HepG2 (cell line): ENCODE measurements at regions not wholly inside any gene's neighbourhood (a gene's known extent, or its start where the extent isn't known, plus 50 kb on each side); places are given as distances from the start of the nearest gene placed in this dataset.

ENCODE experiments used
- ATAC-seq: fragments of 200-7000 bp; cut with Tn5 transposase; 3 replicates; pipeline ENCODE4 v1.9.1; 2020; ENCODE audit warnings: mild to moderate bottlenecking, moderate library complexity
- BruUV-seq: library from RNA; stranded (reverse); fragments of 400-500 nt; replicated peaks from 2 replicates; lab custom pipeline; 2021; lab: Mats Ljungman, UMichigan
- CTCF ChIA-PET: fragments of 300-600 bp; formaldehyde crosslinking; extraction: SDS; loops from one replicate; lab custom pipeline; 2021; ENCODE audit warnings: low total read pairs, inconsistent platforms, low intra/inter-chr PET ratio; lab: Yijun Ruan, JAX
- POLR2A ChIA-PET: fragments of 350-600 bp; sonication (Branson Sonifier 250); formaldehyde crosslinking; loops from one replicate; lab custom pipeline; 2020; ENCODE audit warnings: antibody characterized with exemption, inconsistent platforms; lab: Yijun Ruan, JAX
- DNase-seq: peaks from one replicate; pipeline ENCODE4 v3.0.0-alpha.2; 2015; ENCODE audit warnings: low spot score
- FAIRE-seq: peaks from 3 replicates; lab custom pipeline; 2011; peaks lifted over from hg19 to GRCh38; lab: Jason Lieb, UNC
- H2AFZ ChIP-seq: one replicate; pipeline ENCODE4 v1.6.1; 2011; ENCODE audit warnings: low read length, inconsistent platforms
- H3K27ac ChIP-seq: fragments of 300-600 bp; 3 replicates; pipeline ENCODE4 v1.8.0; 2011; ENCODE audit warnings: mixed run types, mild to moderate bottlenecking, mixed read lengths, low read length, inconsistent platforms; ENCODE audit not compliant: insufficient read depth; ENCODE audit errors: extremely low read length
- H3K27me3 ChIP-seq, 2 experiments: fragments of 200-600 bp in 1 of 2; 2 replicates in 1 of 2; 3 replicates in 1 of 2; pipeline versions ENCODE4 v1.6.0 to v1.8.0; 2011; ENCODE audit warnings: low read length in 2 of 2, mild to moderate bottlenecking in 2 of 2, moderate library complexity in 2 of 2, inconsistent platforms in 1 of 2; ENCODE audit not compliant: insufficient read depth in 2 of 2, control insufficient read depth in 1 of 2
- H3K36me3 ChIP-seq, 2 experiments: fragments of 200-600 bp in 1 of 2; replicated peaks in 1 of 2; 2 replicates in 1 of 2; 3 replicates in 1 of 2; pipeline versions ENCODE4 v1.5.1 to v1.8.0; 2011; ENCODE audit warnings: low read length in 2 of 2, inconsistent platforms in 1 of 2; ENCODE audit not compliant: insufficient read depth in 2 of 2, control insufficient read depth in 1 of 2
- H3K4me1 ChIP-seq: 2 replicates; pipeline ENCODE4 v1.5.1; 2012; ENCODE audit warnings: low read length, inconsistent platforms; ENCODE audit not compliant: insufficient read depth
- H3K4me2 ChIP-seq: 2 replicates; pipeline ENCODE4 v1.6.0; 2011; ENCODE audit warnings: low read depth, low read length, inconsistent platforms
- H3K4me3 ChIP-seq, 3 experiments: fragments of 200-600 bp in 1 of 3; sonication (generic), shearing (Covaris generic) in 1 of 3; replicated peaks in 1 of 3; 2 replicates each; pipeline ENCODE4 v1.5.1; 2011 to 2016; ENCODE audit warnings: low read length in 3 of 3, inconsistent platforms in 2 of 3, low read depth in 2 of 3, mild to moderate bottlenecking in 2 of 3, control low read depth in 1 of 3, mixed read lengths in 1 of 3; ENCODE audit not compliant: insufficient read depth in 1 of 3
- H3K79me2 ChIP-seq: one replicate; pipeline ENCODE4 v1.6.1; 2011; ENCODE audit warnings: low read length, inconsistent platforms; ENCODE audit not compliant: insufficient read depth
- H3K9ac ChIP-seq: 2 replicates; pipeline ENCODE4 v1.6.0; 2011; ENCODE audit warnings: mild to moderate bottlenecking, low read depth, low read length, inconsistent platforms; ENCODE audit not compliant: insufficient read depth
- H3K9me3 ChIP-seq: 2 replicates; pipeline ENCODE4 v1.5.1; 2012; ENCODE audit warnings: mild to moderate bottlenecking, low read length
- H4K20me1 ChIP-seq: 2 replicates; pipeline ENCODE4 v1.6.0; 2011; ENCODE audit warnings: inconsistent platforms, mild to moderate bottlenecking, low read length, moderate library complexity; ENCODE audit not compliant: insufficient read depth
- JUN ChIP-seq: sonication (generic); formaldehyde crosslinking; IDR thresholded peaks from 2 replicates; pipeline ENCODE4 v1.4.0; 2020; ENCODE audit warnings: mild to moderate bottlenecking, missing genetic modification reagents
- KDM5B ChIP-seq: sonication (generic); formaldehyde crosslinking; IDR thresholded peaks from 2 replicates; pipeline ENCODE4 v1.4.0; 2020; ENCODE audit warnings: missing genetic modification reagents, mild to moderate bottlenecking, borderline replicate concordance
- KDM6A ChIP-seq: IDR thresholded peaks from 2 replicates; pipeline ENCODE4 v1.6.1; 2016; ENCODE audit warnings: low read depth
- MYNN ChIP-seq: sonication (generic); formaldehyde crosslinking; IDR thresholded peaks from 2 replicates; pipeline ENCODE4 v1.4.0; 2020; ENCODE audit warnings: mild to moderate bottlenecking, low read depth, missing genetic modification reagents
- NAIF1 ChIP-seq: sonication (generic); formaldehyde crosslinking; IDR thresholded peaks from 2 replicates; pipeline ENCODE4 v1.5.0; 2020; ENCODE audit warnings: mild to moderate bottlenecking, missing genetic modification reagents, borderline replicate concordance
- NFE2 ChIP-seq: sonication (generic); formaldehyde crosslinking; IDR thresholded peaks from 2 replicates; pipeline ENCODE4 v1.4.0; 2020; ENCODE audit warnings: missing genetic modification reagents
- PAWR ChIP-seq: sonication (generic); formaldehyde crosslinking; IDR thresholded peaks from 2 replicates; pipeline ENCODE4 v1.4.0; 2020; ENCODE audit warnings: missing genetic modification reagents, mild to moderate bottlenecking, borderline replicate concordance
- RBM22 ChIP-seq: fragments of 200-400 bp; formaldehyde crosslinking; optimal IDR thresholded peaks from 2 replicates; pipeline ENCODE3; 2017; ENCODE audit warnings: mild to moderate bottlenecking, low read length, moderate library complexity
- SKIL ChIP-seq: sonication (generic); formaldehyde crosslinking; IDR thresholded peaks from 2 replicates; pipeline ENCODE4 v1.8.0; 2022; ENCODE audit warnings: missing genetic modification reagents, mild to moderate bottlenecking, moderate library complexity, borderline replicate concordance
- SMARCE1 ChIP-seq: fragments of 450-650 bp; IDR thresholded peaks from 2 replicates; pipeline ENCODE4 v1.6.1; 2017; ENCODE audit warnings: borderline replicate concordance
- SMYD3 ChIP-seq: sonication (generic); formaldehyde crosslinking; IDR thresholded peaks from 2 replicates; pipeline ENCODE4 v1.8.1; 2023; ENCODE audit warnings: mild to moderate bottlenecking, missing genetic modification reagents
- YEATS4 ChIP-seq: sonication (generic); formaldehyde crosslinking; IDR thresholded peaks from 2 replicates; pipeline ENCODE4 v1.4.0; 2020; ENCODE audit warnings: missing genetic modification reagents, borderline replicate concordance
- ZNF503 ChIP-seq: sonication (generic); formaldehyde crosslinking; IDR thresholded peaks from 2 replicates; pipeline ENCODE4 v1.4.0; 2020; ENCODE audit warnings: missing genetic modification reagents
- ZNF563 ChIP-seq: sonication (generic); formaldehyde crosslinking; IDR thresholded peaks from 2 replicates; pipeline ENCODE4 v1.8.0; 2022; ENCODE audit warnings: mild to moderate bottlenecking, moderate library complexity, missing genetic modification reagents
- ZNF598 ChIP-seq: sonication (generic); formaldehyde crosslinking; IDR thresholded peaks from 2 replicates; pipeline ENCODE4 v1.5.1; 2020; ENCODE audit warnings: mild to moderate bottlenecking, missing genetic modification reagents, borderline replicate concordance
- WGBS: methylation state at CpG from one replicate; pipeline ENCODE4 v1.1.6; 2017; ENCODE audit warnings: low lambda C conversion rate; 5-methylcytosine and 5-hydroxymethylcytosine counted together
- in situ Hi-C: cut with HindIII; loops from 2 replicates; pipeline ENCODE4 v1.10.0; 2017; ENCODE audit warnings: low pct_unique_long_range_greater_than_20kb; ENCODE audit not compliant: extremely low pct_ligation_motif_present
- intact Hi-C: fragments of 100-400 bp; cut with micrococcal nuclease; formaldehyde crosslinking; loops from one replicate; pipeline ENCODE4 v1.10.0; 2022; ENCODE audit not compliant: unreplicated experiment
- TF ChIP-seq, protein P1 (sequence below): IDR thresholded peaks from 2 replicates; pipeline ENCODE4 v1.6.1; 2016; ENCODE audit warnings: missing genetic modification reagents, missing compliant biosample characterization
- TF ChIP-seq, protein P2 (sequence below): IDR thresholded peaks from 2 replicates; pipeline ENCODE4 v1.6.1; 2016

DNA sequence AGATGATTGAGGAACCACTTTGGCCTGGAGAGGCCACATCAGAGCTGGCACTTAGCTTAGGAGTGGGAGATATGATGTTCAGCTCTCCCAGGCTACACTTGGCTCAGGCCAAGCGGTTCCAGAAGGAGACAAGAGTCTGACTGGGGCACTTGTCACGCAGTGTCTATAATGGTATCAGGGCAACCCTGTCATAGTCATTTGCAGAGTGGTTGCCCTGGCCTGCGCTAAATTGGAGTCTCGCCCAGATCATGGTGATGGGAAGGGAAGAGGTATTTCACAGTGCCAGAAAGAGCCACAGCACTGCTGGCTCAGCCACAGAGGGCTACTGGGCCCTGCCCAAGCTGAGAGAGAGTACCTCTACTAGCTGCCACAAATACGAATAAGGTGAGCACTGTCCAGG is 186.9 kb upstream of the CRBN start (continued):
- TF ChIP-seq SKIL (CRISPR knock-in tag) (no peak), SMARCE1 (no peak), ZNF563 (CRISPR knock-in tag) (no peak), MYNN (CRISPR knock-in tag) (no peak), KDM6A (CRISPR knock-in tag) (no peak), ZNF503 (no peak)
- TF ChIP-seq, protein P1, sequence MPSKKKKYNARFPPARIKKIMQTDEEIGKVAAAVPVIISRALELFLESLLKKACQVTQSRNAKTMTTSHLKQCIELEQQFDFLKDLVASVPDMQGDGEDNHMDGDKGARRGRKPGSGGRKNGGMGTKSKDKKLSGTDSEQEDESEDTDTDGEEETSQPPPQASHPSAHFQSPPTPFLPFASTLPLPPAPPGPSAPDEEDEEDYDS (CRISPR knock-in tag), result no peak

DNA sequence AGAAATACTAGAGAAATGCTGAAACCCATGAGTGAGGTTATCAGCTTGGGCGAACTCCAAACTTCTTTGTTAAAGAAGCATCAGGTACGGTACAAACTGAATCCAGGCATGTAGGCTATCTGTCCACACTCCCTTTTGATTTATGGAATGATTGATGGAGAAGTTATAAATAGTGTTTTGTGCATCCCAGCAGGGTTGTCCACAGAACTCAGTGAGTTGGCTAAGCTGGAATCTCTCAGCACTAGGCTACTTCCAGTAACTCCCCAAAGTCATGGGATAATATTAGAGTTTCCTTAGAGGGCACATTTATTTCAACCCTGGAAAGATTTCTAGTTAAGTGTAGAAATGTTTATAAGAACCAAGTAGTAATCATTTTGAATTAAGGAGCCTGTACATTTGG is 186.2 kb upstream of the CRBN start:
- Histone ChIP-seq H3K9me3 (no peaks in the 10 kb centered on the region), H3K4me1 (no peaks in the 10 kb centered on the region), H3K4me2 (no peak overlapping the region), H3K36me3 (no peaks in the 10 kb centered on the region), H2AFZ (no peak overlapping the region), H4K20me1 (no peaks in the 10 kb centered on the region), H3K27me3 (no peaks in the 10 kb centered on the region), H3K79me2 (no peaks in the 10 kb centered on the region), H3K9ac (no peak overlapping the region), H3K4me3 (no peak overlapping the region), H3K27ac (no peak overlapping the region)
- DNase-seq (no peak), FAIRE-seq (no peak), ATAC-seq (no peak)
- ChIA-PET CTCF (no interaction called here), POLR2A (no interaction called here)
- in situ Hi-C loops, result no loop called here
- intact Hi-C loops, result no loop called here
- TF ChIP-seq NAIF1, result no peak
- TF ChIP-seq KDM5B, result no peak
- no peak for TF ChIP-seq PAWR (CRISPR knock-in tag)
- TF ChIP-seq YEATS4 (CRISPR knock-in tag), result no peak
- TF ChIP-seq ZNF503, result no peak
- no peak for TF ChIP-seq ZNF598 (CRISPR knock-in tag)
- TF ChIP-seq, protein P2, sequence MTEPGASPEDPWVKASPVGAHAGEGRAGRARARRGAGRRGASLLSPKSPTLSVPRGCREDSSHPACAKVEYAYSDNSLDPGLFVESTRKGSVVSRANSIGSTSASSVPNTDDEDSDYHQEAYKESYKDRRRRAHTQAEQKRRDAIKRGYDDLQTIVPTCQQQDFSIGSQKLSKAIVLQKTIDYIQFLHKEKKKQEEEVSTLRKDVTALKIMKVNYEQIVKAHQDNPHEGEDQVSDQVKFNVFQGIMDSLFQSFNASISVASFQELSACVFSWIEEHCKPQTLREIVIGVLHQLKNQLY, result no peak
- TF ChIP-seq NFE2, result no peak
- TF ChIP-seq RBM22, result no peak
- TF ChIP-seq SMYD3 (CRISPR knock-in tag), result no peak
- no peak for TF ChIP-seq JUN
- WGBS, result 0% methylated on average over 2 of the region's 2 CpGs
- no TSS peak for BruUV-seq
